ENCODE measurements at regions not wholly inside any gene's neighbourhood (a gene's known extent, or its start where the extent isn't known, plus 50 kb on each side); places are given as distances from the start of the nearest gene placed in this dataset.

DNA sequence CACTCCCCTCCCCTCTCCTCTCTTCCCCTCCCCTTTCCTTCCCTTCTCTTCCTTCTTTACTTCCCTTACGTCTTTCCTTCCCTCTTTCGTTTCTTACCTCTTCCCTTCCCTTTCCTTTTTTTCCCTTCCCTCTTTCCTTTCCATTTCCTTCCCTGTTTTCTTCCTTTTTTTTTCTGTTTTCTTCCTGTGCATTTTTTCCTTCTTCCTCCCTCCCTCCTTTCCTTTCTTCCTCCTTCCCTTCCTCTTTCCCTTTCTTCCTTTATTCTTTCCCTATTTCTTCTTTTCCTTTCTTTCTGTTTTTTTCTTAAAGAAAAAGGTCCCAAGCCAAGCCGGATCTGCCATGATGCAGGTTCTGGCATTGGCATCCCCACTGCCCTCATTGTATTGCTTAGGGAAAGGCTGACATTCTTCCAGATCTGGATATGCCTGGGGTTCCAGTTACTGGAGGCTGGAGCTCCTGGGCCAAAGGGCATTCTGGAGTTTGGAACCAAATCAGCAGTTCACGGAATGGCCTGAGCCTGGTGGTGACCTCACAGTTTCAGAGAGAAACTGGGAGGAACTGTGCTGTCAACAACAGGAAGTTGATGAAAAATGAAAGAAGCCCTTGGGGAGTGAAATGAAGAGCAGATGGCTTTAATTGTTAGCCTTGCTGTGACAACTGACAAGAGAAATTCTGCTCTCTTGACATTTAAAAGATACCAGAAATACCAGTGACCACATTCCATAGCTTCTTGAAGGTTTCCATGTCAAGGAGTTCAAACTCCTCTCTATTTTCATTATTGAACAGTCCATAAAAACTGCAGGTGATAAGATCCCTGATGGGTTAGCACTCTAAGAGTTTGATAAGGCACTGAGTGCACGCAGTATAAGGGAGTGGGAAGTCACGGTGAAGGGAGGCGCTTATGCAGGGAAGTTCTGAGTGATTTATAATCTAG is 622.1 kb downstream of the SPRY1 start:
- TF ChIP-seq EZH2 (IDR thresholded peaks at IDR 0.05; ENCODE audit: borderline replicate concordance, insufficient read depth, low read length, poor library complexity, severe bottlenecking) (no peak), TAF1 (IDR thresholded peaks at IDR 0.05; ENCODE audit: low read depth) (no peak), EP300 (conservative IDR thresholded peaks at IDR 0.05; ENCODE audit: poor library complexity, severe bottlenecking) (no peak), RAD21 (conservative IDR thresholded peaks at IDR 0.05) (no peak)
- TF ChIP-seq, protein P1, sequence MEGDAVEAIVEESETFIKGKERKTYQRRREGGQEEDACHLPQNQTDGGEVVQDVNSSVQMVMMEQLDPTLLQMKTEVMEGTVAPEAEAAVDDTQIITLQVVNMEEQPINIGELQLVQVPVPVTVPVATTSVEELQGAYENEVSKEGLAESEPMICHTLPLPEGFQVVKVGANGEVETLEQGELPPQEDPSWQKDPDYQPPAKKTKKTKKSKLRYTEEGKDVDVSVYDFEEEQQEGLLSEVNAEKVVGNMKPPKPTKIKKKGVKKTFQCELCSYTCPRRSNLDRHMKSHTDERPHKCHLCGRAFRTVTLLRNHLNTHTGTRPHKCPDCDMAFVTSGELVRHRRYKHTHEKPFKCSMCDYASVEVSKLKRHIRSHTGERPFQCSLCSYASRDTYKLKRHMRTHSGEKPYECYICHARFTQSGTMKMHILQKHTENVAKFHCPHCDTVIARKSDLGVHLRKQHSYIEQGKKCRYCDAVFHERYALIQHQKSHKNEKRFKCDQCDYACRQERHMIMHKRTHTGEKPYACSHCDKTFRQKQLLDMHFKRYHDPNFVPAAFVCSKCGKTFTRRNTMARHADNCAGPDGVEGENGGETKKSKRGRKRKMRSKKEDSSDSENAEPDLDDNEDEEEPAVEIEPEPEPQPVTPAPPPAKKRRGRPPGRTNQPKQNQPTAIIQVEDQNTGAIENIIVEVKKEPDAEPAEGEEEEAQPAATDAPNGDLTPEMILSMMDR (IDR thresholded peaks at IDR 0.05; ENCODE audit: poor library complexity, severe bottlenecking): no peak
- TF ChIP-seq, protein P2, sequence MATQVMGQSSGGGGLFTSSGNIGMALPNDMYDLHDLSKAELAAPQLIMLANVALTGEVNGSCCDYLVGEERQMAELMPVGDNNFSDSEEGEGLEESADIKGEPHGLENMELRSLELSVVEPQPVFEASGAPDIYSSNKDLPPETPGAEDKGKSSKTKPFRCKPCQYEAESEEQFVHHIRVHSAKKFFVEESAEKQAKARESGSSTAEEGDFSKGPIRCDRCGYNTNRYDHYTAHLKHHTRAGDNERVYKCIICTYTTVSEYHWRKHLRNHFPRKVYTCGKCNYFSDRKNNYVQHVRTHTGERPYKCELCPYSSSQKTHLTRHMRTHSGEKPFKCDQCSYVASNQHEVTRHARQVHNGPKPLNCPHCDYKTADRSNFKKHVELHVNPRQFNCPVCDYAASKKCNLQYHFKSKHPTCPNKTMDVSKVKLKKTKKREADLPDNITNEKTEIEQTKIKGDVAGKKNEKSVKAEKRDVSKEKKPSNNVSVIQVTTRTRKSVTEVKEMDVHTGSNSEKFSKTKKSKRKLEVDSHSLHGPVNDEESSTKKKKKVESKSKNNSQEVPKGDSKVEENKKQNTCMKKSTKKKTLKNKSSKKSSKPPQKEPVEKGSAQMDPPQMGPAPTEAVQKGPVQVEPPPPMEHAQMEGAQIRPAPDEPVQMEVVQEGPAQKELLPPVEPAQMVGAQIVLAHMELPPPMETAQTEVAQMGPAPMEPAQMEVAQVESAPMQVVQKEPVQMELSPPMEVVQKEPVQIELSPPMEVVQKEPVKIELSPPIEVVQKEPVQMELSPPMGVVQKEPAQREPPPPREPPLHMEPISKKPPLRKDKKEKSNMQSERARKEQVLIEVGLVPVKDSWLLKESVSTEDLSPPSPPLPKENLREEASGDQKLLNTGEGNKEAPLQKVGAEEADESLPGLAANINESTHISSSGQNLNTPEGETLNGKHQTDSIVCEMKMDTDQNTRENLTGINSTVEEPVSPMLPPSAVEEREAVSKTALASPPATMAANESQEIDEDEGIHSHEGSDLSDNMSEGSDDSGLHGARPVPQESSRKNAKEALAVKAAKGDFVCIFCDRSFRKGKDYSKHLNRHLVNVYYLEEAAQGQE (IDR thresholded peaks at IDR 0.05; ENCODE audit: borderline replicate concordance): no peak

All from neural cell (in vitro differentiated cells).